Endothelial cell of umbilical vein (primary cell): ENCODE measurements at regions not wholly inside any gene's neighbourhood (a gene's known extent, or its start where the extent isn't known, plus 50 kb on each side); places are given as distances from the start of the nearest gene placed in this dataset.

ENCODE experiments used
- EZH2 ChIP-seq: IDR thresholded peaks from 2 replicates; pipeline ENCODE4 v1.6.1; 2012; ENCODE audit warnings: borderline replicate concordance, low read depth, mild to moderate bottlenecking, moderate library complexity, low read length, inconsistent platforms; ENCODE audit not compliant: severe bottlenecking
- JUN ChIP-seq: IDR thresholded peaks from 2 replicates; pipeline ENCODE4 v1.6.1; 2011; ENCODE audit warnings: borderline replicate concordance, low read depth; ENCODE audit not compliant: insufficient read length, insufficient read depth
- POLR2A ChIP-seq: IDR thresholded peaks from 2 replicates; pipeline ENCODE4 v1.6.1; 2012; ENCODE audit warnings: low read depth, mild to moderate bottlenecking, control low read depth, low read length
- POLR2AphosphoS5 ChIP-seq: IDR thresholded peaks from 2 replicates; pipeline ENCODE4 v1.6.1; 2012; ENCODE audit warnings: low read depth, mild to moderate bottlenecking, control low read depth, low read length, moderate library complexity; ENCODE audit not compliant: insufficient read depth
- TF ChIP-seq, protein P1 (sequence below), 2 donors: IDR thresholded peaks; 1 replicate in 1 of 2; 2 replicates in 1 of 2; pipeline ENCODE4 v1.5.1; 2011; ENCODE audit warnings: low read length in 2 of 2, mild to moderate bottlenecking in 2 of 2, moderate library complexity in 2 of 2, control low read depth in 1 of 2, inconsistent platforms in 1 of 2, low read depth in 1 of 2; ENCODE audit not compliant: insufficient read depth in 1 of 2; ENCODE audit errors: extremely low read depth in 1 of 2

DNA sequence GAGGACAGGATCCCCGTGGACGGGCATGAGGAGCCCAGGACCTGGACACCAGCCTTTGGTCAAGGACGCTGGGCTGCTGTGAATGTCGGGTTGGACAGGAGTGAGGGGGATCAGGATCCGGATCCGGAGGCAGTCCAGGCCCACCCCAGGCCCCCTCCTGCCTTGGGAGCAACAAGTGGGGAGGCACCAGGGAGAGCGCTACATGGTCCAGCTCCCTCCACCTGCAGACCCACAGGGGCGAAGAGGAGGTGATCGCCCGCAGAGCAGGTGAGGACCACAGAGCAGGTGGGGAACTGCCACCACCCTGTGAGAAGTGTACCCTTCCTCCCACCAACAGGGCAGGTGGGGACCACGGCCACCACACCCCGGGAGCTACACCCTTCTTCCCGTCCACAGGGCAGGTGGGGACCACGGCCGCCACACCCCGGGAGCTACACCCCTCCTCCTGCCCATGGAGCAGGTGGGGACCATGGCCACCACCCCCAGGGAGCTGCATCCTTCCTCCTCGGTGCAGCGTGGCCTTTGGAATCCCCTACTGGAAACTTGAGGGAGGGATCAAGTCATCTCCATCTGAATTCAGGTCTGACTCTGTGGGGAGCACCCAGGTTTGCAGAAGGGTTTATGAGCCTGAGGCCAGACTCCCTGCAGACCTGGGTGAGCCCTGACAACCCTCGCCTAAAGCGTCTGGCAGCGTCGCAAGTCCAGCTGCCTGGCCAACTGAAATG, 141.0 kb downstream of the BRD1 start:
- no peak for TF ChIP-seq POLR2AphosphoS5
- TF ChIP-seq, protein P1, sequence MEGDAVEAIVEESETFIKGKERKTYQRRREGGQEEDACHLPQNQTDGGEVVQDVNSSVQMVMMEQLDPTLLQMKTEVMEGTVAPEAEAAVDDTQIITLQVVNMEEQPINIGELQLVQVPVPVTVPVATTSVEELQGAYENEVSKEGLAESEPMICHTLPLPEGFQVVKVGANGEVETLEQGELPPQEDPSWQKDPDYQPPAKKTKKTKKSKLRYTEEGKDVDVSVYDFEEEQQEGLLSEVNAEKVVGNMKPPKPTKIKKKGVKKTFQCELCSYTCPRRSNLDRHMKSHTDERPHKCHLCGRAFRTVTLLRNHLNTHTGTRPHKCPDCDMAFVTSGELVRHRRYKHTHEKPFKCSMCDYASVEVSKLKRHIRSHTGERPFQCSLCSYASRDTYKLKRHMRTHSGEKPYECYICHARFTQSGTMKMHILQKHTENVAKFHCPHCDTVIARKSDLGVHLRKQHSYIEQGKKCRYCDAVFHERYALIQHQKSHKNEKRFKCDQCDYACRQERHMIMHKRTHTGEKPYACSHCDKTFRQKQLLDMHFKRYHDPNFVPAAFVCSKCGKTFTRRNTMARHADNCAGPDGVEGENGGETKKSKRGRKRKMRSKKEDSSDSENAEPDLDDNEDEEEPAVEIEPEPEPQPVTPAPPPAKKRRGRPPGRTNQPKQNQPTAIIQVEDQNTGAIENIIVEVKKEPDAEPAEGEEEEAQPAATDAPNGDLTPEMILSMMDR (IDR thresholded peaks at IDR 0.05; ENCODE audit: extremely low read depth in 1 of 2, insufficient read depth in 1 of 2, low read depth in 1 of 2, low read length in 2 of 2), result no peak
- TF ChIP-seq JUN, result no peak
- TF ChIP-seq POLR2A, result no peak
- TF ChIP-seq EZH2, result no peak
